HG03439 (cell line): ENCODE measurements at regions not wholly inside any gene's neighbourhood (a gene's known extent, or its start where the extent isn't known, plus 50 kb on each side); places are given as distances from the start of the nearest gene placed in this dataset.

Experiments used
- ATAC-seq: cut with Tn5 transposase; IDR thresholded peaks from one replicate; pipeline ENCODE4 v1.9.1; 2021; ENCODE audit warnings: mild to moderate bottlenecking, moderate library complexity; ENCODE audit not compliant: unreplicated experiment

- ATAC-seq: no peak
Observed at GRCh38 chr11:80586464-80586863, 1145.6 kb upstream of the TENM4 start.

- no peak for ATAC-seq
Observed at GRCh38 chr11:80584661-80585060, 1143.8 kb upstream of the TENM4 start.

GRCh38 chr11:80569832-80570231 is 1129.0 kb upstream of the TENM4 start:
- ATAC-seq: no peak

GRCh38 chr11:80565231-80565630 is 1124.4 kb upstream of the TENM4 start:
- no peak for ATAC-seq

GRCh38 chr11:80562523-80563125 is 1121.8 kb upstream of the TENM4 start:
- ATAC-seq: no peak

GRCh38 chr11:80559942-80560341 is 1119.1 kb upstream of the TENM4 start:
- no peak for ATAC-seq

GRCh38 chr11:80553565-80553964 is 1112.7 kb upstream of the TENM4 start:
- ATAC-seq: no peak

GRCh38 chr11:80542704-80543103 is 1101.9 kb upstream of the TENM4 start:
- no peak for ATAC-seq

- ATAC-seq: no peak
Observed at GRCh38 chr11:80538040-80538439, 1097.2 kb upstream of the TENM4 start.

- ATAC-seq: no peak
Observed at GRCh38 chr11:80533463-80533862, 1092.6 kb upstream of the TENM4 start.

- no peak for ATAC-seq
Observed at GRCh38 chr11:80532633-80533232, 1091.9 kb upstream of the TENM4 start.

- ATAC-seq: no peak
Observed at GRCh38 chr11:80529726-80530125, 1088.9 kb upstream of the TENM4 start.

GRCh38 chr11:80525663-80526405 is 1085.0 kb upstream of the TENM4 start:
- ATAC-seq: no peak

GRCh38 chr11:80524349-80524748 is 1083.5 kb upstream of the TENM4 start:
- no peak for ATAC-seq

GRCh38 chr11:80523057-80523456 is 1082.2 kb upstream of the TENM4 start:
- no peak for ATAC-seq

GRCh38 chr11:80521592-80521991 is 1080.8 kb upstream of the TENM4 start:
- no peak for ATAC-seq

- no peak for ATAC-seq
Observed at GRCh38 chr11:80520507-80520887, 1079.7 kb upstream of the TENM4 start.

- no peak for ATAC-seq
Observed at GRCh38 chr11:80519596-80520506, 1079.0 kb upstream of the TENM4 start.

GRCh38 chr11:80517701-80518100 is 1076.9 kb upstream of the TENM4 start:
- no peak for ATAC-seq

- no peak for ATAC-seq
Observed at GRCh38 chr11:80515097-80515496, 1074.3 kb upstream of the TENM4 start.

GRCh38 chr11:80512491-80512890 is 1071.7 kb upstream of the TENM4 start:
- ATAC-seq: no peak
